SK-N-SH (cell line): ENCODE measurements at regions not wholly inside any gene's neighbourhood (a gene's known extent, or its start where the extent isn't known, plus 50 kb on each side); places are given as distances from the start of the nearest gene placed in this dataset.

Source experiments
- CTCF ChIA-PET: fragments of 300-600, 350-600 bp; formaldehyde crosslinking; extraction: SDS; loops from one replicate; lab custom pipeline; 2021; lab: Yijun Ruan, JAX
- POLR2A ChIA-PET: fragments of 350-600 bp; sonication (Branson Sonifier 250); formaldehyde crosslinking; extraction: SDS; loops from one replicate; lab custom pipeline; 2020; ENCODE audit warnings: antibody characterized with exemption, inconsistent platforms; lab: Yijun Ruan, JAX
- DNase-seq: peaks from one replicate; pipeline ENCODE4 v3.0.0; 2012
- H2AFZ ChIP-seq: fragments of 200-600 bp; sonication (generic); 2 replicates; pipeline ENCODE4 v1.8.1; 2016; ENCODE audit warnings: antibody characterized with exemption, mild to moderate bottlenecking, low read depth
- H3F3A ChIP-seq: fragments of 200-600 bp; sonication (generic); replicated peaks from 2 replicates; pipeline ENCODE3; 2016; ENCODE audit warnings: antibody characterized with exemption, mild to moderate bottlenecking; ENCODE audit not compliant: insufficient read depth
- H3K27ac ChIP-seq, 2 experiments: fragments of 200-500 bp in 1 of 2; fragments of 200-600 bp in 1 of 2; sonication (Bioruptor generic) in 1 of 2; sonication (generic), shearing (Covaris generic) in 1 of 2; 2 replicates each; pipeline versions ENCODE4 v1.5.1 to v1.6.1; 2014 to 2016; ENCODE audit warnings: low read depth in 2 of 2, inconsistent platforms in 1 of 2, low read length in 1 of 2, mild to moderate bottlenecking in 1 of 2, mixed read lengths in 1 of 2
- H3K27me3 ChIP-seq: fragments of 200-600 bp; sonication (generic), shearing (Covaris generic); 2 replicates; pipeline ENCODE4 v1.6.1; 2016; ENCODE audit warnings: mixed run types; ENCODE audit not compliant: insufficient read depth
- H3K36me3 ChIP-seq, 2 experiments: fragments of 200-500 bp in 1 of 2; fragments of 200-600 bp in 1 of 2; sonication (Bioruptor generic) in 1 of 2; sonication (generic) in 1 of 2; replicated peaks in 1 of 2; 2 replicates each; pipeline versions ENCODE3 to v1.5.1; 2014 to 2016; ENCODE audit warnings: low read length in 1 of 2, mild to moderate bottlenecking in 1 of 2; ENCODE audit not compliant: insufficient read depth in 2 of 2, control insufficient read depth in 1 of 2
- H3K4me1 ChIP-seq, 2 experiments: fragments of 200-500 bp in 1 of 2; fragments of 200-600 bp in 1 of 2; sonication (Bioruptor generic) in 1 of 2; sonication (generic), shearing (Covaris generic) in 1 of 2; 2 replicates each; pipeline versions ENCODE4 v1.5.1 to v1.6.1; 2014 to 2016; ENCODE audit warnings: low read depth in 1 of 2, low read length in 1 of 2, mixed run types in 1 of 2; ENCODE audit not compliant: insufficient read depth in 2 of 2, control insufficient read depth in 1 of 2
- H3K4me2 ChIP-seq: fragments of 200-600 bp; sonication (generic), shearing (Covaris generic); 2 replicates; pipeline ENCODE4 v1.6.1; 2017; ENCODE audit warnings: mixed run types
- H3K4me3 ChIP-seq, 2 experiments: fragments of 200-500 bp in 1 of 2; fragments of 200-600 bp in 1 of 2; sonication (Bioruptor generic) in 1 of 2; sonication (generic), shearing (Covaris generic) in 1 of 2; 2 replicates each; pipeline versions ENCODE4 v1.5.1 to v1.8.1; 2014 to 2016; ENCODE audit warnings: low read depth in 2 of 2, inconsistent platforms in 1 of 2, low read length in 1 of 2, mild to moderate bottlenecking in 1 of 2, mixed read lengths in 1 of 2, moderate library complexity in 1 of 2
- H3K79me2 ChIP-seq: fragments of 200-600 bp; sonication (generic); 2 replicates; pipeline ENCODE4 v1.8.1; 2017; ENCODE audit warnings: mild to moderate bottlenecking; ENCODE audit not compliant: insufficient read depth
- H3K9ac ChIP-seq: fragments of 200-600 bp; sonication (generic); 2 replicates; pipeline ENCODE4 v1.6.1; 2017; ENCODE audit warnings: mixed run types
- H3K9me2 ChIP-seq: fragments of 200-600 bp; sonication (generic); 2 replicates; pipeline ENCODE4 v1.6.1; 2017; ENCODE audit warnings: mixed run types
- H3K9me3 ChIP-seq: fragments of 200-600 bp; sonication (generic); 2 replicates; pipeline ENCODE4 v1.6.1; 2017; ENCODE audit warnings: mixed run types, mild to moderate bottlenecking, moderate library complexity
- H4K20me1 ChIP-seq: fragments of 200-600 bp; sonication (generic); 2 replicates; pipeline ENCODE4 v1.6.1; 2017; ENCODE audit warnings: mild to moderate bottlenecking, mixed run types; ENCODE audit not compliant: insufficient read depth
- CTCF ChIP-seq: fragments of 200-600 bp; sonication (generic); IDR thresholded peaks from 2 replicates; pipeline ENCODE4 v1.6.1; 2017; ENCODE audit warnings: antibody characterized with exemption, mild to moderate bottlenecking, moderate library complexity
- ELF1 ChIP-seq: IDR thresholded peaks from 2 replicates; pipeline ENCODE4 v1.4.0; 2012
- EP300 ChIP-seq, 2 experiments: IDR thresholded peaks; 2 replicates each; pipeline versions ENCODE4 v1.4.0 to v1.6.1; 2012; ENCODE audit warnings: borderline replicate concordance in 1 of 2, low read depth in 1 of 2, low read length in 1 of 2
- EZH2phosphoT487 ChIP-seq: fragments of 200-600 bp; sonication (generic); IDR thresholded peaks from 2 replicates; pipeline ENCODE4 v1.6.1; 2017; ENCODE audit warnings: low read depth, mixed run types, mild to moderate bottlenecking, antibody characterized with exemption, moderate library complexity, borderline replicate concordance
- FOXJ3 ChIP-seq: sonication (generic); formaldehyde crosslinking; IDR thresholded peaks from 2 replicates; pipeline ENCODE4 v1.5.1; 2020; ENCODE audit warnings: mild to moderate bottlenecking, missing genetic modification reagents
- GABPA ChIP-seq: IDR thresholded peaks from 2 replicates; pipeline ENCODE4 v1.4.0; 2012; ENCODE audit warnings: low read depth, mild to moderate bottlenecking
- IRF3 ChIP-seq: fragments of 150-350 bp; IDR thresholded peaks from 2 replicates; pipeline ENCODE4 v1.6.1; 2016; ENCODE audit warnings: mild to moderate bottlenecking, low read depth, low read length
- JUND ChIP-seq: IDR thresholded peaks from 2 replicates; pipeline ENCODE4 v1.4.0; 2012
- MEF2A ChIP-seq: IDR thresholded peaks from 2 replicates; pipeline ENCODE4 v1.4.0; 2012; ENCODE audit warnings: low read depth, borderline replicate concordance
- MXI1 ChIP-seq: IDR thresholded peaks from 2 replicates; pipeline ENCODE4 v1.6.1; 2012; ENCODE audit warnings: mild to moderate bottlenecking, low read depth, low read length, improper control_type of control experiment
- NFIC ChIP-seq: IDR thresholded peaks from 2 replicates; pipeline ENCODE4 v1.4.0; 2012; ENCODE audit warnings: borderline replicate concordance
- POLR2AphosphoS5 ChIP-seq: IDR thresholded peaks from 2 replicates; pipeline ENCODE4 v1.6.1; 2012; ENCODE audit warnings: low read depth, low read length
- REST ChIP-seq: IDR thresholded peaks from 2 replicates; pipeline ENCODE4 v1.6.1; 2012; ENCODE audit warnings: mild to moderate bottlenecking, low read depth, low read length, moderate library complexity
- RFX5 ChIP-seq: IDR thresholded peaks from 2 replicates; pipeline ENCODE4 v1.6.1; 2012; ENCODE audit warnings: mild to moderate bottlenecking, improper control_type of control experiment, low read length
- SIN3A ChIP-seq: IDR thresholded peaks from 2 replicates; pipeline ENCODE4 v1.6.1; 2012; ENCODE audit warnings: low read depth, mild to moderate bottlenecking, low read length, moderate library complexity, borderline replicate concordance
- TCF12 ChIP-seq: IDR thresholded peaks from 2 replicates; pipeline ENCODE4 v1.4.0; 2012
- TEAD4 ChIP-seq: IDR thresholded peaks from 2 replicates; pipeline ENCODE4 v1.4.0; 2012; ENCODE audit warnings: mild to moderate bottlenecking, borderline replicate concordance; ENCODE audit not compliant: insufficient read depth
- USF1 ChIP-seq: IDR thresholded peaks from 2 replicates; pipeline ENCODE4 v1.4.0; 2012; ENCODE audit warnings: low read depth, borderline replicate concordance
- USF2 ChIP-seq: fragments of 150-350 bp; IDR thresholded peaks from 2 replicates; pipeline ENCODE4 v1.6.1; 2017; ENCODE audit warnings: antibody characterized with exemption, low read length, low read depth, borderline replicate concordance
- YY1 ChIP-seq: IDR thresholded peaks from 2 replicates; pipeline ENCODE4 v1.4.0; 2012; ENCODE audit warnings: low read depth, mild to moderate bottlenecking
- WGBS: methylation state at CpG from one replicate; pipeline ENCODE4 v1.1.6; 2017; ENCODE audit warnings: low lambda C conversion rate; 5-methylcytosine and 5-hydroxymethylcytosine counted together

- DNase-seq = no peak
- Histone ChIP-seq H3K36me3 (no peaks in the 10 kb centered on the region), H4K20me1 (no peaks in the 10 kb centered on the region), H3K4me1 (no peaks in the 10 kb centered on the region; a peak in 2 of 4 replicates), H3K4me3 (no peak overlapping the region), H3K9me3 (no peaks in the 10 kb centered on the region), H3K9ac (no peak overlapping the region), H3K79me2 (no peaks in the 10 kb centered on the region), H3K4me2 (no peak overlapping the region), H2AFZ (no peak overlapping the region), H3K9me2 (no peaks in the 10 kb centered on the region), H3F3A (no peaks in the 10 kb centered on the region), H3K27ac (no peak overlapping the region), H3K27me3 (no peaks in the 10 kb centered on the region)
- WGBS = 81% methylated on average over 11 of the region's 15 CpGs
- CTCF ChIA-PET = interaction anchor here (1.1 to 1.4 kb wide), 4 partner anchors 9 to 79 kb away, joined by 3 to 5 read pairs (median 3); no protein-coding TSS in a partner anchor
- POLR2A ChIA-PET = no interaction called here
- TF ChIP-seq GABPA = no peak
- no peak for TF ChIP-seq TCF12
- TF ChIP-seq MXI1 = no peak
- no peak for TF ChIP-seq TEAD4
- TF ChIP-seq IRF3 = no peak
- TF ChIP-seq USF1 = no peak
- no peak for TF ChIP-seq USF2
- no peak for TF ChIP-seq NFIC
- no peak for TF ChIP-seq CTCF
- no peak for TF ChIP-seq EZH2phosphoT487
- no peak for TF ChIP-seq JUND
- no peak for TF ChIP-seq EP300 (IDR thresholded peaks at IDR 0.05; ENCODE audit: borderline replicate concordance in 1 of 2, low read depth in 1 of 2, low read length in 1 of 2)
- no peak for TF ChIP-seq MEF2A
- TF ChIP-seq REST = no peak
- no peak for TF ChIP-seq FOXJ3
- TF ChIP-seq ELF1 = no peak
- no peak for TF ChIP-seq POLR2AphosphoS5
- TF ChIP-seq YY1 = no peak
- TF ChIP-seq SIN3A = no peak
- no peak for TF ChIP-seq RFX5
These were observed 134.8 kb upstream of the VRK1 start for GRCh38 chr14:96662116-96662970.
